ENCODE measurements at regions not wholly inside any gene's neighbourhood (a gene's known extent, or its start where the extent isn't known, plus 50 kb on each side); places are given as distances from the start of the nearest gene placed in this dataset.
"Not testable (repeated sequence)": the region's sequence is repeated elsewhere in the genome, so short reads cannot be mapped to it uniquely, and the experiment has no call there.

GRCh38 chr20:48489046-48489463 lies 338.7 kb downstream of the PREX1 start:
- no peaks in the 10 kb centered on the region for H3K9me3 ChIP-seq (ENCODE audit: low read length)
- CTCF ChIA-PET (ENCODE audit: low intra/inter-chr PET ratio, low total read pairs) = no interaction called here
- H3K27ac ChIP-seq (ENCODE audit: extremely low read length, insufficient read depth, low read length) = no peak overlapping the region
- intact Hi-C loops (cut with micrococcal nuclease; ENCODE audit: unreplicated experiment) = no loop called here
- no peak overlapping the region for H2AFZ ChIP-seq (ENCODE audit: low read length)
- WGBS (ENCODE audit: low lambda C conversion rate) = 28% methylated on average over 12 of the region's 12 CpGs
- in situ Hi-C loops (cut with HindIII; ENCODE audit: extremely low pct_ligation_motif_present, low pct_unique_long_range_greater_than_20kb) = no loop called here
- H3K4me3 ChIP-seq (replicated peaks in 1 of 3; ENCODE audit: insufficient read depth in 1 of 3, low read depth in 2 of 3, low read length in 3 of 3) = no peak overlapping the region
- peaks cover 39% of the 10 kb centered on the region for H3K4me1 ChIP-seq (ENCODE audit: insufficient read depth, low read length)
- DNase-seq (ENCODE audit: low spot score) = no peak
- peaks cover 6 to 44% of the 10 kb centered on the region in 2 experiments; a peak in 3 of 5 replicates for H3K27me3 ChIP-seq (ENCODE audit: control insufficient read depth in 1 of 2, insufficient read depth in 2 of 2, low read length in 2 of 2)
- no peak overlapping the region for H3K4me2 ChIP-seq (ENCODE audit: low read depth, low read length)
- H4K20me1 ChIP-seq (ENCODE audit: insufficient read depth, low read length) = no peaks in the 10 kb centered on the region
- TF ChIP-seq CREB1 (IDR thresholded peaks at IDR 0.05) = peak; percentile 68
- no peak for TF ChIP-seq CREB1 (CRISPR knock-in tag; IDR thresholded peaks at IDR 0.05)
- no peak for TF ChIP-seq TFE3 (CRISPR knock-in tag; IDR thresholded peaks at IDR 0.05)
- ATAC-seq = no peak
- POLR2A ChIA-PET = no interaction called here
- no TSS peak for BruUV-seq (replicated peaks)
- H3K9ac ChIP-seq (ENCODE audit: insufficient read depth, low read depth, low read length) = no peak overlapping the region
- H3K36me3 ChIP-seq (replicated peaks in 1 of 2; ENCODE audit: control insufficient read depth in 1 of 2, insufficient read depth in 2 of 2, low read length in 2 of 2) = no peaks in the 10 kb centered on the region
- no peaks in the 10 kb centered on the region for H3K79me2 ChIP-seq (ENCODE audit: insufficient read depth, low read length)
- FAIRE-seq = no peak

GRCh38 chr20:48488334-48489034 lies 339.3 kb downstream of the PREX1 start:
- DNase-seq (ENCODE audit: low spot score); H3K4me3 ChIP-seq (replicated peaks in 1 of 3; ENCODE audit: insufficient read depth in 1 of 3, low read depth in 2 of 3, low read length in 3 of 3); BruUV-seq (replicated peaks); in situ Hi-C loops (cut with HindIII; ENCODE audit: extremely low pct_ligation_motif_present, low pct_unique_long_range_greater_than_20kb); FAIRE-seq; H3K79me2 ChIP-seq (ENCODE audit: insufficient read depth, low read length); H3K36me3 ChIP-seq (replicated peaks in 1 of 2; ENCODE audit: control insufficient read depth in 1 of 2, insufficient read depth in 2 of 2, low read length in 2 of 2); POLR2A ChIA-PET; H3K27ac ChIP-seq (ENCODE audit: extremely low read length, insufficient read depth, low read length); H3K9me3 ChIP-seq (ENCODE audit: low read length); CTCF ChIA-PET (ENCODE audit: low intra/inter-chr PET ratio, low total read pairs); H3K4me2 ChIP-seq (ENCODE audit: low read depth, low read length); ATAC-seq; H2AFZ ChIP-seq (ENCODE audit: low read length); H4K20me1 ChIP-seq (ENCODE audit: insufficient read depth, low read length); intact Hi-C loops (cut with micrococcal nuclease; ENCODE audit: unreplicated experiment); H3K9ac ChIP-seq (ENCODE audit: insufficient read depth, low read depth, low read length): not testable (repeated sequence)
- peak; percentile 59 for TF ChIP-seq FOSL2 (CRISPR knock-in tag; IDR thresholded peaks at IDR 0.05)
- Histone ChIP-seq H3K4me1 (ENCODE audit: insufficient read depth, low read length) (peaks cover 39% of the 10 kb centered on the region), H3K27me3 (ENCODE audit: control insufficient read depth in 1 of 2, insufficient read depth in 2 of 2, low read length in 2 of 2) (peaks cover 6 to 49% of the 10 kb centered on the region in 2 experiments; a peak in 3 of 5 replicates)
- 31% methylated on average over 9 of the region's 9 CpGs for WGBS (ENCODE audit: low lambda C conversion rate)
